LoVo (cell line): ENCODE measurements at regions not wholly inside any gene's neighbourhood (a gene's known extent, or its start where the extent isn't known, plus 50 kb on each side); places are given as distances from the start of the nearest gene placed in this dataset.
"Not testable (repeated sequence)": the region's sequence is repeated elsewhere in the genome, so short reads cannot be mapped to it uniquely, and the experiment has no call there.

Experiments used
- DNase-seq: peaks from one replicate; pipeline ENCODE4 v3.0.0-alpha.2; 2016; ENCODE audit warnings: low spot score

- no peak for DNase-seq
These were observed 233.9 kb downstream of the RFPL4B start for GRCh38 chr6:112581015-112581414.

- DNase-seq, result no peak
These were observed 243.2 kb downstream of the RFPL4B start for GRCh38 chr6:112590326-112590725.

- DNase-seq, result no peak
These were observed 244.2 kb downstream of the RFPL4B start for GRCh38 chr6:112591329-112591728.

GRCh38 chr6:112592159-112592558 lies 245.0 kb downstream of the RFPL4B start:
- DNase-seq, result no peak

- DNase-seq, result no peak
These were observed 247.9 kb downstream of the RFPL4B start for GRCh38 chr6:112594886-112595594.

- DNase-seq, result no peak
These were observed 248.7 kb downstream of the RFPL4B start for GRCh38 chr6:112595841-112596240.

GRCh38 chr6:112597176-112597575 lies 250.0 kb downstream of the RFPL4B start:
- DNase-seq, result no peak

- no peak for DNase-seq
These were observed 253.0 kb downstream of the RFPL4B start for GRCh38 chr6:112600168-112600567.

- DNase-seq, result no peak
These were observed 256.6 kb downstream of the RFPL4B start for GRCh38 chr6:112603726-112604125.

GRCh38 chr6:112606656-112607435 lies 259.7 kb downstream of the RFPL4B start:
- DNase-seq, result no peak

GRCh38 chr6:112608925-112609324 lies 261.8 kb downstream of the RFPL4B start:
- DNase-seq, result not testable (repeated sequence)

GRCh38 chr6:112613410-112613809 lies 266.3 kb downstream of the RFPL4B start:
- no peak for DNase-seq

GRCh38 chr6:112618849-112619248 lies 271.7 kb downstream of the RFPL4B start:
- DNase-seq, result no peak

GRCh38 chr6:112620812-112621569 lies 273.9 kb downstream of the RFPL4B start:
- DNase-seq, result no peak

- no peak for DNase-seq
These were observed 274.9 kb downstream of the RFPL4B start for GRCh38 chr6:112622036-112622435.

- DNase-seq, result no peak
These were observed 279.4 kb downstream of the RFPL4B start for GRCh38 chr6:112626468-112627082.

GRCh38 chr6:112634376-112634775 lies 287.2 kb downstream of the RFPL4B start:
- no peak for DNase-seq

- DNase-seq, result no peak
These were observed 289.6 kb downstream of the RFPL4B start for GRCh38 chr6:112636650-112637262.

- no peak for DNase-seq
These were observed 292.3 kb downstream of the RFPL4B start for GRCh38 chr6:112639391-112639831.

- no peak for DNase-seq
These were observed 293.8 kb downstream of the RFPL4B start for GRCh38 chr6:112640891-112641290.

- DNase-seq, result no peak
These were observed 302.7 kb downstream of the RFPL4B start for GRCh38 chr6:112649853-112650252.

GRCh38 chr6:112651239-112651638 lies 304.1 kb downstream of the RFPL4B start:
- no peak for DNase-seq
